ENCODE measurements at regions not wholly inside any gene's neighbourhood (a gene's known extent, or its start where the extent isn't known, plus 50 kb on each side); places are given as distances from the start of the nearest gene placed in this dataset.
"Not testable (repeated sequence)": the region's sequence is repeated elsewhere in the genome, so short reads cannot be mapped to it uniquely, and the experiment has no call there.

- no peak for DNase-seq (ENCODE audit: low read depth)
Observed at GRCh38 chr9:90061187-90061586, 456.4 kb downstream of the GADD45G start.

GRCh38 chr9:90062982-90063381, 458.2 kb downstream of the GADD45G start:
- DNase-seq (ENCODE audit: low read depth), result no peak

- no peak for DNase-seq (ENCODE audit: low read depth)
Observed at GRCh38 chr9:90064248-90064647, 459.4 kb downstream of the GADD45G start.

GRCh38 chr9:90064971-90065370, 460.2 kb downstream of the GADD45G start:
- no peak for DNase-seq (ENCODE audit: low read depth)

- no peak for DNase-seq (ENCODE audit: low read depth)
Observed at GRCh38 chr9:90065851-90066250, 461.0 kb downstream of the GADD45G start.

- no peak for DNase-seq (ENCODE audit: low read depth)
Observed at GRCh38 chr9:90069085-90069484, 464.3 kb downstream of the GADD45G start.

- DNase-seq (ENCODE audit: low read depth), result no peak
Observed at GRCh38 chr9:90070056-90070455, 465.2 kb downstream of the GADD45G start.

GRCh38 chr9:90070469-90070868, 465.7 kb downstream of the GADD45G start:
- DNase-seq (ENCODE audit: low read depth), result no peak

- no peak for DNase-seq (ENCODE audit: low read depth)
Observed at GRCh38 chr9:90070931-90071660, 466.3 kb downstream of the GADD45G start.

GRCh38 chr9:90073186-90073945, 468.6 kb downstream of the GADD45G start:
- DNase-seq (ENCODE audit: low read depth), result no peak

GRCh38 chr9:90074316-90074962, 469.6 kb downstream of the GADD45G start:
- DNase-seq (ENCODE audit: low read depth), result no peak

GRCh38 chr9:90077598-90077997, 472.8 kb downstream of the GADD45G start:
- DNase-seq (ENCODE audit: low read depth), result not testable (repeated sequence)

GRCh38 chr9:90078988-90079421, 474.2 kb downstream of the GADD45G start:
- no peak for DNase-seq (ENCODE audit: low read depth)

- no peak for DNase-seq (ENCODE audit: low read depth)
Observed at GRCh38 chr9:90085633-90086032, 480.8 kb downstream of the GADD45G start.

- DNase-seq (ENCODE audit: low read depth), result no peak
Observed at GRCh38 chr9:90086101-90086511, 481.3 kb downstream of the GADD45G start.

- no peak for DNase-seq (ENCODE audit: low read depth)
Observed at GRCh38 chr9:90088434-90088833, 483.6 kb downstream of the GADD45G start.

GRCh38 chr9:90088856-90089255, 484.0 kb downstream of the GADD45G start:
- DNase-seq (ENCODE audit: low read depth), result no peak

GRCh38 chr9:90090997-90091396, 486.2 kb downstream of the GADD45G start:
- DNase-seq (ENCODE audit: low read depth), result no peak

GRCh38 chr9:90092508-90092907, 487.7 kb downstream of the GADD45G start:
- DNase-seq (ENCODE audit: low read depth), result no peak

- no peak for DNase-seq (ENCODE audit: low read depth)
Observed at GRCh38 chr9:90095682-90096081, 490.9 kb downstream of the GADD45G start.

- DNase-seq (ENCODE audit: low read depth), result no peak
Observed at GRCh38 chr9:90097237-90097636, 492.4 kb downstream of the GADD45G start.

- DNase-seq (ENCODE audit: low read depth), result no peak
Observed at GRCh38 chr9:90098408-90098807, 493.6 kb downstream of the GADD45G start.
